ENCODE measurements at regions not wholly inside any gene's neighbourhood (a gene's known extent, or its start where the extent isn't known, plus 50 kb on each side); places are given as distances from the start of the nearest gene placed in this dataset.
"Not testable (repeated sequence)": the region's sequence is repeated elsewhere in the genome, so short reads cannot be mapped to it uniquely, and the experiment has no call there.

DNA sequence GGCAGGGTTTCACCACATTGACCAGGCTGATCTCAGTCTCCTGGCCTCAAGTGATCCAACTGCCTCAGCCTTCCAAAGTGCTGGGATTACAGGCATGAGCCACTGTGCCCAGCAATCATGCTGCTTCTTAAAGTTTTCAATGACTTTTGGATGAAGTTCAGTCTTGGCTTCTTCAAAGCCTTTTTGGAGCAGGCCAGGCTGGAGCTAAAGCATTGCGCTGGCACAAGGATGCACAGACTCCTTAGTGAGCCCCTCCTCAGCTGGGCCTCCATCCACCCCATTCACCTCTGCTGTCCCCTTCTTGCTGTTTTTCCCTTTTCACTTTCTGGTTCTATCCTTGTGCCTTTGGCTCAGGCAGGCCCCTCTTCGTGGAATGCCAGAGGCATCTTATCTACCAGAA lies 638.6 kb downstream of the TYW1 start:
- H3K9me2 ChIP-seq (replicated peaks; ENCODE audit: low read length), result no peaks in the 10 kb centered on the region
- H3K9me3 ChIP-seq (ENCODE audit: low read length), result no peaks in the 10 kb centered on the region
- no peak overlapping the region for H3K4me3 ChIP-seq (ENCODE audit: low read length)
- ATAC-seq, result no peak
- H3K36me3 ChIP-seq (ENCODE audit: low read depth, low read length), result no peaks in the 10 kb centered on the region
- TF ChIP-seq, protein P1, sequence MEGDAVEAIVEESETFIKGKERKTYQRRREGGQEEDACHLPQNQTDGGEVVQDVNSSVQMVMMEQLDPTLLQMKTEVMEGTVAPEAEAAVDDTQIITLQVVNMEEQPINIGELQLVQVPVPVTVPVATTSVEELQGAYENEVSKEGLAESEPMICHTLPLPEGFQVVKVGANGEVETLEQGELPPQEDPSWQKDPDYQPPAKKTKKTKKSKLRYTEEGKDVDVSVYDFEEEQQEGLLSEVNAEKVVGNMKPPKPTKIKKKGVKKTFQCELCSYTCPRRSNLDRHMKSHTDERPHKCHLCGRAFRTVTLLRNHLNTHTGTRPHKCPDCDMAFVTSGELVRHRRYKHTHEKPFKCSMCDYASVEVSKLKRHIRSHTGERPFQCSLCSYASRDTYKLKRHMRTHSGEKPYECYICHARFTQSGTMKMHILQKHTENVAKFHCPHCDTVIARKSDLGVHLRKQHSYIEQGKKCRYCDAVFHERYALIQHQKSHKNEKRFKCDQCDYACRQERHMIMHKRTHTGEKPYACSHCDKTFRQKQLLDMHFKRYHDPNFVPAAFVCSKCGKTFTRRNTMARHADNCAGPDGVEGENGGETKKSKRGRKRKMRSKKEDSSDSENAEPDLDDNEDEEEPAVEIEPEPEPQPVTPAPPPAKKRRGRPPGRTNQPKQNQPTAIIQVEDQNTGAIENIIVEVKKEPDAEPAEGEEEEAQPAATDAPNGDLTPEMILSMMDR (conservative IDR thresholded peaks at IDR 0.05; ENCODE audit: low read depth, low read length), result no peak
- TF ChIP-seq EZH2 (IDR thresholded peaks at IDR 0.05; ENCODE audit: low read length, unreplicated experiment) (no peak), EZH2phosphoT487 (IDR thresholded peaks at IDR 0.05; ENCODE audit: borderline replicate concordance, low read length) (no peak)
- H3K4me2 ChIP-seq (ENCODE audit: low read length), result no peak overlapping the region
- CTCF ChIA-PET, result no interaction called here
- no TSS peak for BruUV-seq (replicated peaks)
- no peaks in the 10 kb centered on the region for H3K4me1 ChIP-seq (ENCODE audit: insufficient read depth, low read length)
- no peak overlapping the region for H3K27ac ChIP-seq (ENCODE audit: low read length)
- intact Hi-C loops (cut with micrococcal nuclease), result no loop called here
- no peak overlapping the region for H2AFZ ChIP-seq (ENCODE audit: low read length)
- H3F3A ChIP-seq (ENCODE audit: low read length, unreplicated experiment), result no peaks in the 10 kb centered on the region
- H4K20me1 ChIP-seq (ENCODE audit: low read length), result no peaks in the 10 kb centered on the region
- no peaks in the 10 kb centered on the region for H3K79me2 ChIP-seq (ENCODE audit: low read length)
- no peak for DNase-seq
- no peaks in the 10 kb centered on the region for H3K27me3 ChIP-seq (ENCODE audit: low read length)
- no peak overlapping the region for H3K9ac ChIP-seq (ENCODE audit: low read length)
- POLR2A ChIA-PET (ENCODE audit: unreplicated experiment), result no interaction called here

DNA sequence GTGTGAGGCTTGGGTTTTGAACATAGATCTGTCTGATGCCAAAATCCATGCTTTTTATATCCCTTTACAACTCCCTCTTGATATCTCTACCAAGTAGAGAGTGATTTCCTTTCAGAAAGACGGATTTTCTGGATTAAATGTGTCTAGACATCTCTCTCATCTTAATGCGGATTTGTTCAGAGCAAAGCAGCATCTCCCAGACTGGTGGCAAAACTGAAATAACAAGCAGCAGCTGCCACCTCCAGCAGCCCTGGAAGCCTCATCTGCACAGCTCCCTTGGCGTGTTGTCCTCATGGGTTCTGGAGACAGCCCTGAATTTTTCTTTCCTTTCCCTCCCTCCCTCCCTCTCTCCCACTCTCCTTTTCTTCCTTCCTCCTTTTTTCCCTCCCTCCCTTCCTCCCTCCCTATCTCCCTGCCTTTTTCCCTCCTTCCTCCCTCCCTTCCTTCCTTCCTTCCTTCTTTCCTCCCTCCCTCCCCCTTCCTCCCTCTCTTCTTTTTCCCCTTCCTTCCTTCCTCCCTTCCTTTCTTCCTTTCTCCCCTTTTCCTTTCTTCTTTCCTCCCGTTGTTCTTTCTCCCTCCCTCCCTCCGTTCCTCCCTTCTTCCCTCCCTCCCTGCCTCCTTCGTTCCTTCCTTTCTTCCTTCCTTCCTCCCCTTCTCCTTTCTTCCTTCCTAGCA lies 639.9 kb downstream of the TYW1 start:
- H3K79me2 ChIP-seq (ENCODE audit: low read length), result no peaks in the 10 kb centered on the region
- no peak overlapping the region for H3K4me2 ChIP-seq (ENCODE audit: low read length)
- H3K9ac ChIP-seq (ENCODE audit: low read length), result no peak overlapping the region
- no peak overlapping the region for H2AFZ ChIP-seq (ENCODE audit: low read length)
- H4K20me1 ChIP-seq (ENCODE audit: low read length), result no peaks in the 10 kb centered on the region
- H3K4me1 ChIP-seq (ENCODE audit: insufficient read depth, low read length), result no peaks in the 10 kb centered on the region
- BruUV-seq (replicated peaks), result no TSS peak
- TF ChIP-seq EZH2phosphoT487 (IDR thresholded peaks at IDR 0.05; ENCODE audit: borderline replicate concordance, low read length), result no peak
- TF ChIP-seq EZH2 (IDR thresholded peaks at IDR 0.05; ENCODE audit: low read length, unreplicated experiment), result no peak
- ATAC-seq, result no peak
- H3K4me3 ChIP-seq (ENCODE audit: low read length), result no peak overlapping the region
- no peaks in the 10 kb centered on the region for H3K36me3 ChIP-seq (ENCODE audit: low read depth, low read length)
- no peak overlapping the region for H3K27ac ChIP-seq (ENCODE audit: low read length)
- CTCF ChIA-PET, result no interaction called here
- DNase-seq, result no peak
- no peaks in the 10 kb centered on the region for H3K9me3 ChIP-seq (ENCODE audit: low read length)
- H3K9me2 ChIP-seq (replicated peaks; ENCODE audit: low read length), result no peaks in the 10 kb centered on the region
- intact Hi-C loops (cut with micrococcal nuclease), result no loop called here
- POLR2A ChIA-PET (ENCODE audit: unreplicated experiment), result no interaction called here
- no peaks in the 10 kb centered on the region for H3K27me3 ChIP-seq (ENCODE audit: low read length)
- H3F3A ChIP-seq (ENCODE audit: low read length, unreplicated experiment), result no peaks in the 10 kb centered on the region

DNA sequence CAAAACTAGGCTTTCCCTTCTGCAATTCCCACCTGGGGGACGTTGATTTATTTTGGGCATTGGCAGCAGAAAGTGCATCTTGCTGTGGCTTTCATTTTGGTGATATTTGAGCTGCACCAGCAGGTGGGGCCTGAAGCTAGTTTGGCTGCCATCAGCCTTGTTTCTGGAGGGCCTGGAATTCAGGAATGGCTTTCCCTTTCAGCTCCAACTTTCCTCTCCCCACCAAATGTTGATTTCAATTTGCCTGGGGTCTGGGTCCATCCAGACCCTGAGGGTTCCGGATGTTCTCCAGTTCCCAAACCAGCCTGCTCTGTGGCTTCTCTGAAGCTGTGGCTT lies 640.4 kb downstream of the TYW1 start:
- H3K36me3 ChIP-seq (ENCODE audit: low read depth, low read length), result no peaks in the 10 kb centered on the region
- H3K79me2 ChIP-seq (ENCODE audit: low read length), result no peaks in the 10 kb centered on the region
- no peaks in the 10 kb centered on the region for H4K20me1 ChIP-seq (ENCODE audit: low read length)
- POLR2A ChIA-PET (ENCODE audit: unreplicated experiment), result no interaction called here
- ATAC-seq (no peak), DNase-seq (no peak)
- H3K27me3 ChIP-seq (ENCODE audit: low read length), result no peaks in the 10 kb centered on the region
- TF ChIP-seq EZH2 (IDR thresholded peaks at IDR 0.05; ENCODE audit: low read length, unreplicated experiment), result no peak
- no peak for TF ChIP-seq EZH2phosphoT487 (IDR thresholded peaks at IDR 0.05; ENCODE audit: borderline replicate concordance, low read length)
- TF ChIP-seq, protein P1 (conservative IDR thresholded peaks at IDR 0.05; ENCODE audit: low read depth, low read length), result no peak
- H3K9me2 ChIP-seq (replicated peaks; ENCODE audit: low read length), result no peaks in the 10 kb centered on the region
- no peaks in the 10 kb centered on the region for H3K4me1 ChIP-seq (ENCODE audit: insufficient read depth, low read length)
- H3K9ac ChIP-seq (ENCODE audit: low read length), result no peak overlapping the region
- no TSS peak for BruUV-seq (replicated peaks)
- H3K27ac ChIP-seq (ENCODE audit: low read length), result no peak overlapping the region
- no peaks in the 10 kb centered on the region for H3F3A ChIP-seq (ENCODE audit: low read length, unreplicated experiment)
- no peak overlapping the region for H3K4me3 ChIP-seq (ENCODE audit: low read length)
- intact Hi-C loops (cut with micrococcal nuclease), result no loop called here
- no peaks in the 10 kb centered on the region for H3K9me3 ChIP-seq (ENCODE audit: low read length)
- H3K4me2 ChIP-seq (ENCODE audit: low read length), result no peak overlapping the region
- CTCF ChIA-PET, result no interaction called here
- H2AFZ ChIP-seq (ENCODE audit: low read length), result no peak overlapping the region

DNA sequence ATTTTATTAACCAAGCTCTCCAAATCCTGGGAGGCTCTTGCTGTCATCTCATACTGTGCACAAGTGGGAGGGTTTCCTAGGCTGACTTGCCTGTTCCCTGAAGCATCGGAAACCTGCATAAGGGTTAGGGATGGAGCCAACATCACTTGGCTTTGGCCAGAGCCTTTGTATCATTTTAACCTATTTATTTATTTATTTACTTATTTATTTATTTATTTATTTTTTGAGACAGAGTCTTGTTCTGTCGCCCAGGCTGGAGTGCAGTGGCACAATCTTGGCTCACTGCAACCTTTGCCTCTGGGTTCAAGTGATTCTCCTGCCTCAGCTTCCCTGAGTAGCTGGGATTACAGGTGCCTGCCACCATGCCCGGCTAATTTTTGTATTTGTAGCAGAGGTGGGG lies 645.9 kb downstream of the TYW1 start:
- DNase-seq; H3F3A ChIP-seq (ENCODE audit: low read length, unreplicated experiment); H3K4me1 ChIP-seq (ENCODE audit: insufficient read depth, low read length); H3K27ac ChIP-seq (ENCODE audit: low read length); H3K36me3 ChIP-seq (ENCODE audit: low read depth, low read length); H2AFZ ChIP-seq (ENCODE audit: low read length); POLR2A ChIA-PET (ENCODE audit: unreplicated experiment); H3K9ac ChIP-seq (ENCODE audit: low read length); intact Hi-C loops (cut with micrococcal nuclease); CTCF ChIA-PET; H3K27me3 ChIP-seq (ENCODE audit: low read length); H3K9me3 ChIP-seq (ENCODE audit: low read length); H4K20me1 ChIP-seq (ENCODE audit: low read length); H3K79me2 ChIP-seq (ENCODE audit: low read length); H3K9me2 ChIP-seq (replicated peaks; ENCODE audit: low read length); BruUV-seq (replicated peaks); H3K4me2 ChIP-seq (ENCODE audit: low read length); ATAC-seq; H3K4me3 ChIP-seq (ENCODE audit: low read length): not testable (repeated sequence)
